SK-N-SH treated with all-trans-retinoic acid at 6 μM for 48 hours (cell line): ENCODE measurements at regions not wholly inside any gene's neighbourhood (a gene's known extent, or its start where the extent isn't known, plus 50 kb on each side); places are given as distances from the start of the nearest gene placed in this dataset.

Experiments used
- RARB ChIP-seq: fragments of 250-450 bp; sonication (Bioruptor Pico); IDR thresholded peaks from 2 replicates; pipeline ENCODE4 v1.8.0; 2021; ENCODE audit warnings: mild to moderate bottlenecking, moderate library complexity
- ZFP30 ChIP-seq: fragments of 450-650 bp; formaldehyde crosslinking; IDR thresholded peaks from 2 replicates; pipeline ENCODE4 v1.5.0; 2022; ENCODE audit warnings: mild to moderate bottlenecking, moderate library complexity

GRCh38 chr20:39603219-39603618 lies 641.1 kb downstream of the DHX35 start:
- TF ChIP-seq RARB (no peak), ZFP30 (CRISPR knock-in tag) (no peak)
